T1000 (cell line): ENCODE measurements at regions not wholly inside any gene's neighbourhood (a gene's known extent, or its start where the extent isn't known, plus 50 kb on each side); places are given as distances from the start of the nearest gene placed in this dataset.

Source experiments
- DNase-seq: peaks from one replicate; lab custom pipeline; 2025; ENCODE audit warnings: mixed read lengths; lab: John Stamatoyannopoulos, UW

DNA sequence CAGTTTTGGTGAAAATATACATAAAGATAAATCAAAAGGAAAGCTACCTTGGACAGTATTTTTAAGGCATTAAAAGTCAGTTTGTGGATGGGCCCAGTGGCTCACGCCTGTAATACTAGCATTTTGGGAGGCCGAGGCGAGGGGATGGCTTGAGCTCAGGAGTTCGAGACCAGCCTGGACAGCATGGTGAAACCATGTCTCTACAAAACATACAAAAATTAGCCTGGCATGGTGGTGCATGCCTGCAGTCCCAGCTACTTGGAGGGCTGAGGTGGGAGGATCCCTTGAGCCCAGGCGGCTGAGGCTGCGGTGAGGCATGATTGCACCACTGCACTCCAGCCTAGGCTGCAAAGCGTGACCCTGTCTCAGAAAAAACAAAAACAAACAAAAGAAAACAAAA, 1253.8 kb downstream of the MRPL39 start:
- DNase-seq, result no peak

DNA sequence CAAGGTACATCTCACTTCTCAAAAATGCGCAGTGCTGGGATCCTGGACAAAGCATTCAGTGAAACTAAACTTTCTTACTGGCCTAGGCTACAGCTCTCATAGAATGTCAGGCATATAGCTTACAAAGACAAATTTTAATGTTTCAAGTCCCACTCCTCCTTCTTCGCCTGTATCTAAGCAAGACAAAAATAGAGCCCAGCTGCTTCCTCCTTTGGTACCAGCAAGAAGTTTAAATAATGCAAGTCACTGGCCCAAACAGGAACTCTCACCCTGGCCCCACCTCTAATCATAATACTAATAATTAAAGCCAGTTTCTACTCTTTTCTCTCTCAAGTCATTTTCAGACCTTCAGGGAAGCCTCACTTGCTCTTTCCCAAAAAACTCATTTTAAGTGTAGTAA, 1267.9 kb downstream of the MRPL39 start:
- DNase-seq, result no peak

DNA sequence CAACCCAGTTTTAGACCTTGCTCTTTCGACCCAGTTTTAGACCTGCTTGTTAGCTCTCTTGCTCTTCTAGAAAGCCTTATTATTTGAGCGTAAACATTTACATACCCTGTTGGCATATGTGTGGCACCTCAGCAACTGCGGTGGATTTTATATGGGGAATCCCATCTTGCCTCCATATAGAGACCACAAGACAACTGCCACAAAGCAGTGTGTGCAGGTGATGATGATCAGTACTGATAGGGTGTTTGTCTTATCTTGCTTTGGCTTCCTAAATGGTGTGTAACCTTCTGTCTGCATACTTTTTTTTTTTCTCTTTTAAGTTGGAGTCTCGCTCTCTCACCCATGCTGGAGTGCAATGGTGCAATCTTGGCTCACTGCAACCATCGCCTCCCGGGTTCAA, 1270.8 kb downstream of the MRPL39 start:
- DNase-seq, result no peak

DNA sequence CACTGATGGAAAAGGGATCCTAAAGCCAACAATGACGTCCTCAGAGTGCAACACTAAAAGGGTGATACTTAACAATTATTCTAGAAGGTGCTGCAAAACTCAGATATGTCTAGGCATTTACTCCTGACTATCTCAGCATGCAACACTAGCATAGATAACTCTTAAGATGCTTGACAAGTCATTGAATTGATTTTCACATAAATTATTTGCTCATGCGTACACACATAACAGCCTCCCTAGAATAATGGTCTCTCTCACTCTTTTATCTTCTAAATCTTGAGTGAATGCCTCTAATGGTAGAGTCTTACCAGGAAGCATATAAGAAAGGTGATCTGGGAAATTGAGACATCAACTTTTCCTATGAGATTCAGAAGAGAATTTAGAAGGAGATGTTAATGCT, 1283.7 kb downstream of the MRPL39 start:
- DNase-seq, result no peak

DNA sequence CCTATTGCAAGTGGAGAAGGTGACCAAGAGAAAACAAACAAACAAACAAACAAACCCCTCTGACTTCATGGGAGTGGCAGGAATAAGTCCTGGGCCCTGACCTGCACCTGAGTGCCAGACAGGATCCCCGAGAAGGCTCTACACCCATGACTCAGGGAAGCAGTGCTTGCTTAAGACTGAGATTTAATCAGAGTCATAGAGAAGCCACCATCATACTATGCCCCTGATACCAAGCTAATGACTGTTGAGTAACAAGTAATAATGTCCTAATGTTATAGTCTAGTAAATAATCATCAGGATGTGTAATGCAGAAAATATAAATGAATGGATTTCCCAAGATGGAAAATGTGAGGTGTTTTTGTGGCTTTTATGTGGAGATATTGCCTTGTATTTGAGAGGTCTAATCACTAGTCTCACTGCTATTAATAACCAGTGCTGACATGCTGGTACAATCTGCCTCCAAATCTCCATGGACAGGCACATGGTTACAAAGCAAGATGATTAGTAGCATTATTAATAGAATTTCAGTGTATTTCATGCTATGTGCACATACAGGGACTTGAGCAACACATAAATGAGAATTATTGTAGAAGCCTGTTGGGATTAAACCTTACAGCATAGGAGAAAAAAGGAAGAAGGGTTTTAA, 1290.9 kb downstream of the MRPL39 start:
- no peak for DNase-seq

DNA sequence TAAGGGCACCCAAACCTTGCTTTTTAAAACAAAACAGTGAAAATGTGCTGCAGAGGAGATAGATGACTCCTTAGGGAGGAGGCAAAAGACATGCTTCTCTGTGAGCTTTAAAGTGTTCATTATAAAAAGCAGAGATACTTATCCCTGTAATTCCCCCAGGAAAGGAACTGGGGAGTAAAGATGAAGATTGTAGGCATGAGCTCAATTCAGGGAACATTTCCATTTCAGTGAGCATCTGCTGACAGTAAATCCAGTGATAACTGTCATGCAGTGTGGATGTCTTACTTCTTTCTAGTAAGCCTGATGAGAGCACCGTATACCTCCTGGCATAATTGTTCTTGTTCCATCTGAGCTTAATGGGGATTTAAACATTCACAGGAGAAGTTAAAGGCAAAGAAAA, 1296.5 kb downstream of the MRPL39 start:
- no peak for DNase-seq

DNA sequence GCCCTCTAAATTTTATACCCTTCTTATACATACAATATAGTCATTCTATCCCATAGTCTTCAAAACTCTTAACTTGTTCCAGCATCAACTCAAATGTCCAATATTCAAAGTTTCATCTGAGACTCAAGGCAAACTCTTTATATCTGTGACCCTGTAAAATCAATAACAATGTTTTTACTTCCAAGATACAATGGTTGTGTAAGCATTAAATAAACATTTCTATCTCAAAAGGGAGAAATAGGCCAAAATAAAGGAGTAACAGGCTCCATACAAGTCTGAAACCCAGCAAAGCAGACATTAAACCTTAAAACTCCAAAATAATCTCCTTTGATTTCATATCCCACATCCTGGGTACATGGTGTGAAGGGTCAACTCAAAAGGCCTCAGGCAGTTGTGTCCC, 1299.1 kb downstream of the MRPL39 start:
- DNase-seq, result no peak

DNA sequence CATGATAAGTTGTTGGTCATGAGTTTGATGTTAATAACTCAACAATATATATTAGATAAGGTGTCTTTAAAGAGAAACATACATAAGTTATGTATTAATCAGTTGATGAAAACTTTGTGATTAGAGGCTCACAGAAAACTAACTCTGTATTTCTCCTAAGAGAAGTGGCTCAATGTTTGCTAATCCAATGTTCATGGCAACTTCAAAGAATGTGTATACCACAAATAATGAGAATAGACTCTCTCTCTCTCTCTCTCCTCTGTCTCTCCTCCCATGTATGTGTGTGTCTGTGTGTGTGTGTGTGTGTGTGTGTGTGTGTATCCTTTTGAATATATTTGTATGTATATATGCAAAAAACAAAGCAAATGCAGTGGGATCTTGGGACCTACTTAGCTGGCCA, 1304.9 kb downstream of the MRPL39 start:
- DNase-seq, result no peak

DNA sequence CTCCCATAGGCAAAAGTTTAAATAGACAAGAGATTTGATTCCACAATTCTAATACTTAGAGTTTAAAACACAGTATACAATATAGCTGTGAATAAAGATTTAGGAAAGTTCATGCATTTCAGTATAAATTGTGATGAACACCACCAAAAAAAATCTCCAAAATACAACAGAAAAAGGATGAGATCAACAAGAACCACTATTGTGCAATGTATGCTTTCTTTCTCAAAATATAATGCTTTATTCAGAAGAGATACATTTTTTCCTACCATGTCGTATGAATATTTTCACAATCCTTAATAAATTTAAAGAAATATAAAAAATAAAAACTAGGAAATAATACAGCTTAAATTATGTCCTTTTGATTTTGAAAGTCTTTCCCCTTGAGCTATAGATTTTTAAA, 1309.2 kb downstream of the MRPL39 start:
- no peak for DNase-seq

DNA sequence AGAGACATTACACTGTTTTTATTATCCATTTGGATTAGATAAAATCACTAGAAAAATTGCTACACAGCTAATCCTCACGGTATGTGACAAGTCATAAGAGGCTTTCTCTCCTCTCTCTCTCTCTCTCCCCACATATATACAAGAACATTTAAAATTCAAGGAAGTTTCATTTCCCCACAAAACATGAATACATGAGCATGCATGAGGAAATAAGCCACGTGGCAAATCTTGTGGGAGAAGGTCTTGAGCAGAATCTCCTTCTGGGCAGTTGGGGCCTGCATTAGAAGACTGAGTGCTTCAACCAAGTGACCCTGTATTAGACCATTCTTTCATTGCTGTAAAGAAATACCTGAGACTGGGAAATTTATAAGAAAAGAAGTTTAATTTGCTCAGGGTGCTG, 1313.1 kb downstream of the MRPL39 start:
- DNase-seq, result no peak

DNA sequence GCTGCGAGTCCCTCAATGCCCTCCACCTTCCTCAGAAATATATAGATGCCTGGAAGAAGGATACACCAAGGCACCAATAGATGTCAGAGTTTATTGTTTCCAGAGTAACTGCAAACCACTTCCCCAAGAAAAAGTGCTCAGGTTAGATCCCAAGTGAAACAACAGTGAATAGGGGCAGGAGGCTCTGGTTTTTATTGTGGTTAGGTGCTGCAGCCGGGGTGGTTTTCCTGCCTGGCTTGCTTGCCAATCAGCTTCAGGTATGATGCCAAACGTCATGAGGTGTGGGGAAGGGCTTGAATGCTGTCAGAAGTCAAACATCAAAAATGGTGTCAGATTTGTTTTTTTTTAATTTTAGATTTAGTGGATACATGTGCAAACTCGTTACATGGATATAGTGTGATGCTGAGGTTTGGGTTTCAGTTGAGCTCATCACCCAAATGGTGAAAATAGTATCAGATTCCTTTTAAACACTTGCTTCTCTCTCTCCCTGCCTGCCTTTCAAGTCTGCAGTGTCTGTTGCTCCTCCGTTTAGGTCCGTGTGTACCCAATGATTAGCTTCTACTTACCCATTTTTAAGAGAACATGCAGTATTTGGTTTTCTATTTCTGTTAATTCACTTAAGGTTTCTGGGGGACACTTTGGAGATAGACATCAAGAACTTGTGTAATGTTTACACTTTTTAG, 1317.0 kb downstream of the MRPL39 start:
- DNase-seq, result no peak

DNA sequence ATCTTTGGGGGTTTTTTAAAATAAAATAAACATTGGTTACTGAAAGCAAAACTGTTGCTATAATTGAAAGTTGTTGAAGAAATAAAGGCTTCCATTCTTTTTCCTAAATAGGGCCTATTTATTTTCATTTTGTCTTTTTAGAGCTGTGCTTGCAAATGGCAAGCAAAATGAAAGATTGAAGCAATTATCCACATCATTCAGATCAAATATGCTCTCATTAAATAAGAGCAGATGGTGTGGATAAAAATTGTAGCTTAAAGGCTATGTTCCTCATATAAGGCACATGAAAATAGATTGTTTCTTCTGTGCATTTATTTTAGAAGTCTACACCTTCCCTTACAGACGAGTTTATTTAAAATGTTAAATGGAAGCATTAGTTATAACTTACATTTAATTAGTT, 1317.7 kb downstream of the MRPL39 start:
- no peak for DNase-seq

DNA sequence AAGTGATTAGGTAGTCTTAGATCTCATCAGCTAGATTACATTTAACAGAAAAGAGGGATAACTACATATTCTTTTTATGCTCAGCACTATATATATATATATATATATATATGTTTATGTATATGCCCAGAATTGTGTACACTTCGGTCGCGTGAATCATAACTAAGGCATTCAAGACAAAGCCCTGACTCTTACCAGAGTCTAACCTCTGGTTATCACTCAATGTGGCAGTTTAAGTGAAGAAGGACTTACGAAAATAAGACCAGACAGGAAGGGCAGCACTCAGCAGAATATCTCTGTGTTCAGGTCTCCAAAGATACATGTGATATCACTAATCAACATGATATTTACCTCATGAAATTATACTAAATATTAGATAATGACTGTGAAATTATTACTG, 1326.7 kb downstream of the MRPL39 start:
- no peak for DNase-seq

DNA sequence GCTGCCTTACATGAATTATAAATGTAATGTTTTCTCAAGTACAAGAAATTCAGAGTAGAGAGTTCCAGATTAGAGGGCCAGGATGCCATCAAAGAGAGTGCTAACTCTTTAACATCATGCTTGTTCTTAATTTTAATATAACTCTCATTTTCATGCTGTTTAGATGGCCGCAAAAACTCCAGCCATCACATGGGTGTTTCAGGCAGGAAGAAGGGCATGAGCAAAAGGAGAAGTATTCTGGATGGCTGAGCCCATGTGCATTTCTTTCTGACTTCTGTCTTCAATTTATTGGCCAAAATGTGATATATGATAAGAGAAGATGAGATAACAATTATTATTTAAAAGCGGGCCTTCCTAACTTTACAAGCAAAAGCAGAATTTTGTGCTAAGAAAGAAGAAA, 1328.6 kb downstream of the MRPL39 start:
- no peak for DNase-seq

DNA sequence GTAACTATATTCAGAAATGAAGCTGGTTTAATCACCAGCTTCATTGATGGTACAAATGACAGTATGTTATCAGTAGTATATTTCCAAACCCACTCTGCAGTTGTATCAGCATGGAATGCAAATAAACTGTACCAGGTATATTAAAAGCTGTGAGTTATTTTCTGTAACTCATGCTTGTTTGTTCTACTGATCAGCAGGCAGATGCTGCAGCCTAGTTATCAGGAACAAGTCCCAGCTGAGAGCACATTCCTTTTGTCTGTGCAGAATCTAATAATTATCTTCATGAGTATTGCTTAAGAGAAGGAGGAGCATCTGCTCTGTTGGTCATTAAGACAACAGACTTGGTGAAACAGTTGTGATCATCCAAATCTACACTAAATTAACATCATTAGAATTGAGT, 1331.1 kb downstream of the MRPL39 start:
- DNase-seq, result no peak

DNA sequence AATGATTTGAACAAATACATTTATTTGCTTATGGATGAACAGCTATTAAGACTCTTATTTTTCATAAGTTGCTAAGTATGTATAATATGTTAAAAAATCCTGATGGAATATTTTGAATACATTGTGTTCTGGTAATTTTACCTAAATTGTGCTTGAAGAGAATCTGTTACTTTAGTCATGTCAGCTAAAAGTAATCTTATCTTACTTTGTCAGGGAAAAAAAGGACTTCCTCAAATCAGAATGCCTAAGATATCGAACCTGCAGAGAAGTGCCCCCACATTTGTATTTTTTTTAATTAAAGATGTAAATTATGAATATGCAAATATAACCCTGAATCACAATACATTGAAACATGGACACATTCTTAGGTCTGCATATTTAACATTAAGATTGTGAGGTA, 1331.7 kb downstream of the MRPL39 start:
- no peak for DNase-seq

DNA sequence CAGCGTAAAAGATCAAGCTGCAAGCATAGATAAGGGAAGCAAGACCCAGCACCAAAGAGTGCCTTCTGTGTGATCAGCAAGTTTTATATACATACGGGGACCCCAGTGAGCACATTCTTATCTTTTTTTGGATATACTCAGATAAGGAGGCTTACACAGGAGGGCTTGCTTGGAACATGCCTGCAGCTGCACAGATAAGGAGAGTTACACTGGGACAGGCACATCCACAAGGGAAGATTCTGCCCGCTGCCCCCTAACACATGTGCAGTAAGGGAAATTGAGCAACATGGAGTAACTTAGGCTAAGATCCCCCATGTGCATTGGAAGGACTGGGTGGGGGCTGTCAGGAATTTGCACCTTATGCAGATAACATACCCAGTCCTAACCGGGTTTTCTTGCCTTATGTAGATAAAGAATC, 1334.8 kb downstream of the MRPL39 start:
- no peak for DNase-seq

DNA sequence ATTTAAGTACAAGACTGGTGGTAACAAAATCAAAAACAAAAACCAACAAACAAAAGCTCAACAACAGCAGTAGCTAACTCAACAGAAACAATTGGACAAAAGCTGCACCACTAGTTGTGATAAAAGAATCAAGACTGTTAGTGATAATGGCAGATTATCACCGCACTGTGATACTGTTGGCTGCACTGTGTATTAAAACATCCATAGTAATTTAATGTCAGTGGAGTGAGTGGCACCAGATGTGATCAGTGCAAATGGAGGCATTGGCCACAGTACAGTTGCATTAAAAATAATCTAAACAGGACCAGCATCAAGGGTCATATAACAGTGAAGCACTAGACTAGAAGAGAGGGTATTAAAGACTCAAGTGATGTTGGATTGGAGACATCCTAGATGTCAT, 1341.3 kb downstream of the MRPL39 start:
- no peak for DNase-seq

DNA sequence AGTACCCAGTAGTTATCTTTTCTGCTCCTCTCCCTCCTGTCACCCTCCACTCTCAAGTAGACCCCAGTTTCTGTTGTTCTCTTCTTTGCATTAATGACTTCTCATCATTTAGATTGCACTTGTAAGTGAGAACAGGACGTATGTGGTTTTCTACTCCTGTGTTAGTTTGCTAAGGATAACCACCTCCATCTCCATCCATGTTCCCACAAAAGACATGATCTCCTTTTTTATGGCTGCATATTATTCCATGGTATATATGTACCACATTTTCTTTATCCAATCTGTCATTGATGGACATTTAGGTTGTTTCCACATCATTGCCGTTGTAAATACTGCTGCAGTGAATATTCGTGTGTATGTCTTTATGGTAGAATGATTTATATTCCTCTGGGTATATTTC, 1346.5 kb downstream of the MRPL39 start:
- DNase-seq, result no peak

DNA sequence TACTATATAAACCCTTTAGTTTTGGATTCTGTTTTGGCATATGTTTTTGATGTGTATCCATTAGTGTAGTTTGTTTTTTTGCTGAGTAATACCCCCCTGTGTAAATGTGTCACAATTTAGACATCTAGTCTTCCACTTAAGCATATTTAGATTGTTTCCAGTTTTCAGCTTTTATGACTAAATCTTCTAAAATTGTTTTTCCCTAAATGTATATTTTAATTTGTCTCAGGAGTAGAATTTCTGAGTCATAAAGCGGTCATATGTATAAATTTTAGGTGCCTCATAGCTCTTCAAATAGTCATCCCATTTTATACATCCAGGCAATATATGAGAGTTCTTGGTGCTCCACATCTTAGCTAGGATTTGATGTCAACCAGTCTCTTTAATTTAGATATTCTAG, 1348.0 kb downstream of the MRPL39 start:
- no peak for DNase-seq

DNA sequence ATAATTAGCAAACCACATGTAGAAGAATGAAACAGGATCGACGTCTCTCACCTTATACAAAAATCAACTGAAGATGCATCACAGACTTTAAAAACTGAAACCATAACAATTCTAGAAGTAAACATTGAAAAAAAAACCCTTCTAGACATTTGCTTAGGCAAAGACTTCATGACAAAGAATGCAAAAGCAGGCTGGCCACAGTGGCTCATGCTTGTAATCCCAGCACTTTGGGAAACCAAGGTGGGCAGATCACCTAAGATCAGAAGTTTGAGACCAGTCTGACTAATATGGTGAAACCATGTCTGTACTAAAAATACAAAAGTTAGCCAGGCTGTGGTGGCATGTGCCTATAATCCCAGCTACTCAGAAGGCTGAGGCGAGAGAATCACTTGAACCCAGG, 1351.7 kb downstream of the MRPL39 start:
- no peak for DNase-seq

DNA sequence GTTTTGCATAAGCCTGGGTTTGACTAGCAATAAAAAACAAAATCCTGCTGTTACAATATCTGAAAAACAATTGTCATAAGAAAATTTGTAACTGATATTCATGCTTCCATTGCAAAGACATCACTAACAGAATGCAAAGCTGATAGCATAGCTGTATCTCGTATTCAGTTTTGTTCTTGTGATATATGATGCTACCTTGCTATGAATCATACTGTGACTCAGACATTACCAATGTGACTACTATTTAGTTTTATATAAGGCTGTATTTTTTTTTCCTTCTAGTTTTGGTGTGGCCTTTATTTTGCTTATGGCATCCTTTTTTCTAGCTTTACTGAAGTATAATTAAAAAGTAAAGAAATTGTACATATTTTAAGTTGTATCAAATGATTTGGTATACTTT, 1381.8 kb downstream of the MRPL39 start:
- no peak for DNase-seq

DNA sequence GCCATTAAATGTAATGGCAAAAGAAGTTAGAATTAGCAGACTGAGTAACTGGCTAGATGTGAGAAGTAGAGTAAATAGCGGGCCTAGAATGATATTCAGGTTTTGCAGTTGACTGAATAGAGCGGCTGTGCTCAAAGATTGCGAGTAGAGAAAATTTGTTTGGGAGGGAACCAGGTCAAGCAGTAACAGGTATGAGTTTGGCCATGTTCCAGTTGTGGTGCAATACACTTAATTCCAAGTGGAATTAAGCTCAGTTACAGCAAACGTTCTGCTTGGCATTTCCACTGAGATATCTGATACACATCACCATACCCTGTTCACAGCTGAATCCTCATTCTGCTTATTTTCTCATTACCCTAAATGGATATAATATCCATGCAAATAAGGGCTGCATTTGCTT, 1382.9 kb downstream of the MRPL39 start:
- no peak for DNase-seq

DNA sequence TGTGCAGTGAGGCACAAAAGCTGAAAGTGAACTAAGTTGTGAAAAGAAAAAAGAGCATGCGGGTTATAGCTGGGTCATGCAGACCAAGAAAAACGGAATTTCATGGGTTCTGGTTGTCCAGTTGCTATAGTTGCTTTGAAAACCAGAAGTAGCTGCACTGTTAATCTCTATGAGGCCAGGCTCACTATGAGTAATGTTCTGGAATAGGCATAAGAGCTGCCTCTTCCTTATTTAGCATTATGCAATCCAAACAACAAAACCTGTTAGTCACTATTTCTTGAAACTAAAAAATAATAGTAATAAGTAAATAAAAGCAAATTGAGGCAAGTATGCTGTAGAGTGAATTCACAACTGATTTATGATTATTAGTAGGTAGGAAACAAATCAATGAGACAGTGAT, 1383.7 kb downstream of the MRPL39 start:
- DNase-seq, result no peak
